ENCODE measurements at regions not wholly inside any gene's neighbourhood (a gene's known extent, or its start where the extent isn't known, plus 50 kb on each side); places are given as distances from the start of the nearest gene placed in this dataset.

DNA sequence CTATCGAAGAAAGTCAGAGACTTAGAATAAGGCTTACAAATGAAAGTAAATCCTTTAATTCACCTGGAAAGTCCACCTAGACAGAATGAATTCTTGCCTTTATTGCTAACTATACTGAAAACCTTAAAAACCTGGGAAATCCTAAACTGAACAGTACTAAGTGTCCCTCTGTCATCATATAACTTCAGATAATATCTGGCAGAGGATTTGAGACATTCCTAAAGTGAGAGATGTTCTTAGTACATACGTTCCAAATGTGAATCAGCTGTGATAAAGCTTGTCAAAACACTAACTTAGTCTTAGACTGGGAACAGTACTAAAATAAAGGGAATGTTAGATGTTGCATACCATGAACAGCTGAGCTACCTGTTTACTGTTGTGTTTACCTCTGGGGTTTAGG, 121.7 kb downstream of the TNFSF18 start:
- no peak overlapping the region for H4K8ac ChIP-seq (ENCODE audit: low read depth, low read length)
- no peaks in the 10 kb centered on the region for H3K4me1 ChIP-seq (ENCODE audit: control insufficient read depth in 2 of 2, insufficient read depth in 1 of 2, low read depth in 1 of 2, low read length in 2 of 2)
- no peaks in the 10 kb centered on the region for H3K9me3 ChIP-seq (replicated peaks in 1 of 2; ENCODE audit: control insufficient read depth in 2 of 2, insufficient read depth in 1 of 2, low read depth in 1 of 2, low read length in 2 of 2)
- no peak overlapping the region for H2AFZ ChIP-seq (ENCODE audit: low read length)
- no peak overlapping the region for H3K4me3 ChIP-seq (ENCODE audit: low read length in 2 of 2)
- H3K36me3 ChIP-seq (replicated peaks in 1 of 2; ENCODE audit: control insufficient read depth in 2 of 2, insufficient read depth in 2 of 2, low read length in 2 of 2) = no peaks in the 10 kb centered on the region
- H2BK120ac ChIP-seq (ENCODE audit: low read depth, low read length) = no peak overlapping the region
- no peak overlapping the region for H3K4me2 ChIP-seq (ENCODE audit: insufficient read depth, low read length, poor library complexity, severe bottlenecking)
- no peak overlapping the region for H2AK5ac ChIP-seq (ENCODE audit: low read depth, low read length)
- no peak overlapping the region for H2BK15ac ChIP-seq (ENCODE audit: low read length)
- H3K4ac ChIP-seq (ENCODE audit: low read length) = no peak overlapping the region
- no peak for DNase-seq (ENCODE audit: low spot score)
- H3K9ac ChIP-seq (ENCODE audit: low read depth, low read length, poor library complexity) = no peak overlapping the region
- H3K23ac ChIP-seq (ENCODE audit: low read depth, low read length, poor library complexity) = no peak overlapping the region
- H3K27ac ChIP-seq (replicated peaks; ENCODE audit: low read length) = no peak overlapping the region
- no peak overlapping the region for H3K18ac ChIP-seq (ENCODE audit: low read length)
- no peaks in the 10 kb centered on the region for H3K79me1 ChIP-seq (ENCODE audit: low read depth, low read length)
- no peaks in the 10 kb centered on the region for H3K27me3 ChIP-seq (ENCODE audit: control insufficient read depth in 3 of 3, insufficient read depth in 3 of 3, low read depth in 1 of 3, low read length in 3 of 3)
- H2BK5ac ChIP-seq (ENCODE audit: low read length) = no peak overlapping the region
- no peak overlapping the region for H3K14ac ChIP-seq (ENCODE audit: low read length)
- no peak overlapping the region for H2BK12ac ChIP-seq (ENCODE audit: low read length)
- WGBS, 2 donors (ENCODE audit: extremely low coverage in 2 of 2, insufficient read length in 2 of 2, insufficient replicate concordance in 1 of 2) = no CpG with 5 or more reads among the region's 2 CpGs
- no peak overlapping the region for H4K91ac ChIP-seq (ENCODE audit: low read depth, low read length, poor library complexity)

DNA sequence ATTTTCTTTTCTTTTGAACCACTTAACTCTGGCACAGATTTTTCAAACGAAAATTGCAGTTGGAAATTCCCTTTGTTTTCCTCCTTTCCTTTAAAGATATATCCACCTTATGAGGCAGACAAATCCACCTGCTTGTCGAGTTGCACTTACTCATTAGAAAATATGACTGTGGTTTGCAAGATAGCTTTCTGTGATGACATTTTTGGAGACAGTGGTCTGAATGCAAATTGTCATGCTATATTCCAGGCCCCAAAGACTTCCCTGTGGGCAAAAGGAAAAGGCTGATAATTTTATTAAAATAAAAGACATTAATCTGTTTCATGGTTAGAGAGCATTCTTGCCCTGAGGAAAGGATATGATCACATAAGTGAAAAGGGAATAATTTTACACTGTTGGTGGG, 120.6 kb downstream of the TNFSF18 start:
- no CpG with 5 or more reads among the region's 2 CpGs for WGBS, 2 donors (ENCODE audit: extremely low coverage in 2 of 2, insufficient read length in 2 of 2, insufficient replicate concordance in 1 of 2)
- H2BK120ac ChIP-seq (ENCODE audit: low read depth, low read length) = no peak overlapping the region
- H2AK5ac ChIP-seq (ENCODE audit: low read depth, low read length) = no peak overlapping the region
- H3K23ac ChIP-seq (ENCODE audit: low read depth, low read length, poor library complexity) = no peak overlapping the region
- H3K4me2 ChIP-seq (ENCODE audit: insufficient read depth, low read length, poor library complexity, severe bottlenecking) = no peak overlapping the region
- H2BK5ac ChIP-seq (ENCODE audit: low read length) = no peak overlapping the region
- H2AFZ ChIP-seq (ENCODE audit: low read length) = no peak overlapping the region
- no peak overlapping the region for H3K18ac ChIP-seq (ENCODE audit: low read length)
- H3K4me1 ChIP-seq (ENCODE audit: control insufficient read depth in 2 of 2, insufficient read depth in 1 of 2, low read depth in 1 of 2, low read length in 2 of 2) = no peaks in the 10 kb centered on the region
- H4K91ac ChIP-seq (ENCODE audit: low read depth, low read length, poor library complexity) = no peak overlapping the region
- H3K9me3 ChIP-seq (replicated peaks in 1 of 2; ENCODE audit: control insufficient read depth in 2 of 2, insufficient read depth in 1 of 2, low read depth in 1 of 2, low read length in 2 of 2) = no peaks in the 10 kb centered on the region
- no peak overlapping the region for H3K4ac ChIP-seq (ENCODE audit: low read length)
- no peak overlapping the region for H2BK12ac ChIP-seq (ENCODE audit: low read length)
- H3K27me3 ChIP-seq (ENCODE audit: control insufficient read depth in 3 of 3, insufficient read depth in 3 of 3, low read depth in 1 of 3, low read length in 3 of 3) = no peaks in the 10 kb centered on the region
- no peaks in the 10 kb centered on the region for H3K36me3 ChIP-seq (replicated peaks in 1 of 2; ENCODE audit: control insufficient read depth in 2 of 2, insufficient read depth in 2 of 2, low read length in 2 of 2)
- no peak for DNase-seq (ENCODE audit: low spot score)
- no peak overlapping the region for H2BK15ac ChIP-seq (ENCODE audit: low read length)
- no peak overlapping the region for H3K14ac ChIP-seq (ENCODE audit: low read length)
- no peak overlapping the region for H3K9ac ChIP-seq (ENCODE audit: low read depth, low read length, poor library complexity)
- H3K27ac ChIP-seq (replicated peaks; ENCODE audit: low read length) = no peak overlapping the region
- H4K8ac ChIP-seq (ENCODE audit: low read depth, low read length) = no peak overlapping the region
- no peaks in the 10 kb centered on the region for H3K79me1 ChIP-seq (ENCODE audit: low read depth, low read length)
- no peak overlapping the region for H3K4me3 ChIP-seq (ENCODE audit: low read length in 2 of 2)

DNA sequence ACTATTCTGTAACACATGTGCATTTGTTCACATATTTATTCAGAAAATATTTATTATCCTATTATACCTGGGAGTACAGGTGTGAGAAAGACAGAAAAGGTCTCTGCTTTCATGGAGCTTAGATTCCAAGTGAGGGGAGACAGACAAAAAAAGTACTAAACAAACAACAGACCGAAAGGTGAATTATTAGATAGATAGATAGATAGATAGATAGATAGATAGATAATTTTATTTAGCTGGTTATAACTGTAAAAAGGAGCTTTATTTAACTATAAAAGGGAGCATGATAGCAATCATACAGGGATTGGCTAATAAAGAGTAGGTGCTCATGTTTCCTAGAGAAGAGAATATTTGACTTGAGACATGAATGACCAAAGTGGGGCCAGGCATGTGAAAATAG, 119.4 kb downstream of the TNFSF18 start:
- Histone ChIP-seq H2BK15ac (ENCODE audit: low read length) (no peak overlapping the region), H2BK5ac (ENCODE audit: low read length) (no peak overlapping the region), H3K27ac (replicated peaks; ENCODE audit: low read length) (no peak overlapping the region), H3K27me3 (ENCODE audit: control insufficient read depth in 3 of 3, insufficient read depth in 3 of 3, low read depth in 1 of 3, low read length in 3 of 3) (no peaks in the 10 kb centered on the region), H3K36me3 (replicated peaks in 1 of 2; ENCODE audit: control insufficient read depth in 2 of 2, insufficient read depth in 2 of 2, low read length in 2 of 2) (no peaks in the 10 kb centered on the region), H3K4me3 (ENCODE audit: low read length in 2 of 2) (no peak overlapping the region), H2BK120ac (ENCODE audit: low read depth, low read length) (no peak overlapping the region), H3K4me1 (ENCODE audit: control insufficient read depth in 2 of 2, insufficient read depth in 1 of 2, low read depth in 1 of 2, low read length in 2 of 2) (no peaks in the 10 kb centered on the region), H3K18ac (ENCODE audit: low read length) (no peak overlapping the region), H3K14ac (ENCODE audit: low read length) (no peak overlapping the region), H4K8ac (ENCODE audit: low read depth, low read length) (no peak overlapping the region), H3K4ac (ENCODE audit: low read length) (no peak overlapping the region), H3K4me2 (ENCODE audit: insufficient read depth, low read length, poor library complexity, severe bottlenecking) (no peak overlapping the region), H2AK5ac (ENCODE audit: low read depth, low read length) (no peak overlapping the region), H3K79me1 (ENCODE audit: low read depth, low read length) (no peaks in the 10 kb centered on the region), H3K23ac (ENCODE audit: low read depth, low read length, poor library complexity) (no peak overlapping the region), H2BK12ac (ENCODE audit: low read length) (no peak overlapping the region), H3K9me3 (replicated peaks in 1 of 2; ENCODE audit: control insufficient read depth in 2 of 2, insufficient read depth in 1 of 2, low read depth in 1 of 2, low read length in 2 of 2) (no peaks in the 10 kb centered on the region), H3K9ac (ENCODE audit: low read depth, low read length, poor library complexity) (no peak overlapping the region), H4K91ac (ENCODE audit: low read depth, low read length, poor library complexity) (no peak overlapping the region), H2AFZ (ENCODE audit: low read length) (no peak overlapping the region)
- no CpG with 5 or more reads among the region's 1 CpG for WGBS, 2 donors (ENCODE audit: extremely low coverage in 2 of 2, insufficient read length in 2 of 2, insufficient replicate concordance in 1 of 2)
- no peak for DNase-seq (ENCODE audit: low spot score)

DNA sequence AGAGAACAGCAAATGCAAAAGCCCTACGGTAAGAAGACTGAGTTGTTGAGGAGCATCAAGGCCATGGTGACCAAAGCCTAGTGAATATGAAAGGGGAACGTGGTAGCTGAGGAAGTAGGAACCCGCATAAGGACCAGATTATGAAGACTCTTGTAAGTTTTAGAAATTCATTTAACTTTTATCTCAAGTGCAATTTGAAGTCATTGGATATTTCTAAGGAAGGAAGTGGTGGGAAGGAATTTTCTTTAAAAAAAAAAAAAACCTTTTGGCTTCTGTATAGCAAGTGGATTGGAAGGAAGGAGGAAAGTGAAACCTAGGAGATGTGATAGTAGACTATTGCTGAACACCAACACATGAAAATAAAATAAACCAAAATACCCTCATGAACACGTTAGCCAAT, 119.0 kb downstream of the TNFSF18 start:
- Histone ChIP-seq H3K4me3 (ENCODE audit: low read length in 2 of 2) (no peak overlapping the region), H3K9ac (ENCODE audit: low read depth, low read length, poor library complexity) (no peak overlapping the region), H3K4ac (ENCODE audit: low read length) (no peak overlapping the region), H3K14ac (ENCODE audit: low read length) (no peak overlapping the region), H2BK120ac (ENCODE audit: low read depth, low read length) (no peak overlapping the region), H3K4me1 (ENCODE audit: control insufficient read depth in 2 of 2, insufficient read depth in 1 of 2, low read depth in 1 of 2, low read length in 2 of 2) (no peaks in the 10 kb centered on the region), H4K91ac (ENCODE audit: low read depth, low read length, poor library complexity) (no peak overlapping the region), H3K9me3 (replicated peaks in 1 of 2; ENCODE audit: control insufficient read depth in 2 of 2, insufficient read depth in 1 of 2, low read depth in 1 of 2, low read length in 2 of 2) (no peaks in the 10 kb centered on the region), H2BK12ac (ENCODE audit: low read length) (no peak overlapping the region), H3K27ac (replicated peaks; ENCODE audit: low read length) (no peak overlapping the region), H3K36me3 (replicated peaks in 1 of 2; ENCODE audit: control insufficient read depth in 2 of 2, insufficient read depth in 2 of 2, low read length in 2 of 2) (no peaks in the 10 kb centered on the region), H2AK5ac (ENCODE audit: low read depth, low read length) (no peak overlapping the region), H2BK15ac (ENCODE audit: low read length) (no peak overlapping the region), H3K23ac (ENCODE audit: low read depth, low read length, poor library complexity) (no peak overlapping the region), H3K4me2 (ENCODE audit: insufficient read depth, low read length, poor library complexity, severe bottlenecking) (no peak overlapping the region), H2AFZ (ENCODE audit: low read length) (no peak overlapping the region), H2BK5ac (ENCODE audit: low read length) (no peak overlapping the region), H3K27me3 (ENCODE audit: control insufficient read depth in 3 of 3, insufficient read depth in 3 of 3, low read depth in 1 of 3, low read length in 3 of 3) (no peaks in the 10 kb centered on the region), H4K8ac (ENCODE audit: low read depth, low read length) (no peak overlapping the region), H3K18ac (ENCODE audit: low read length) (no peak overlapping the region), H3K79me1 (ENCODE audit: low read depth, low read length) (no peaks in the 10 kb centered on the region)
- no CpG with 5 or more reads among the region's 4 CpGs for WGBS, 2 donors (ENCODE audit: extremely low coverage in 2 of 2, insufficient read length in 2 of 2, insufficient replicate concordance in 1 of 2)
- no peak for DNase-seq (ENCODE audit: low spot score)
